ENCODE measurements at regions not wholly inside any gene's neighbourhood (a gene's known extent, or its start where the extent isn't known, plus 50 kb on each side); places are given as distances from the start of the nearest gene placed in this dataset.

- Mint-ChIP-seq H3K4me1 (ENCODE audit: low read depth) (no peaks in the 10 kb centered on the region), H3K4me3 (no peak overlapping the region)
- no peak for ATAC-seq (replicated peaks in 1 of 2)
Observed at GRCh38 chr12:39064708-39065107, 159.3 kb upstream of the CPNE8 start.

DNA sequence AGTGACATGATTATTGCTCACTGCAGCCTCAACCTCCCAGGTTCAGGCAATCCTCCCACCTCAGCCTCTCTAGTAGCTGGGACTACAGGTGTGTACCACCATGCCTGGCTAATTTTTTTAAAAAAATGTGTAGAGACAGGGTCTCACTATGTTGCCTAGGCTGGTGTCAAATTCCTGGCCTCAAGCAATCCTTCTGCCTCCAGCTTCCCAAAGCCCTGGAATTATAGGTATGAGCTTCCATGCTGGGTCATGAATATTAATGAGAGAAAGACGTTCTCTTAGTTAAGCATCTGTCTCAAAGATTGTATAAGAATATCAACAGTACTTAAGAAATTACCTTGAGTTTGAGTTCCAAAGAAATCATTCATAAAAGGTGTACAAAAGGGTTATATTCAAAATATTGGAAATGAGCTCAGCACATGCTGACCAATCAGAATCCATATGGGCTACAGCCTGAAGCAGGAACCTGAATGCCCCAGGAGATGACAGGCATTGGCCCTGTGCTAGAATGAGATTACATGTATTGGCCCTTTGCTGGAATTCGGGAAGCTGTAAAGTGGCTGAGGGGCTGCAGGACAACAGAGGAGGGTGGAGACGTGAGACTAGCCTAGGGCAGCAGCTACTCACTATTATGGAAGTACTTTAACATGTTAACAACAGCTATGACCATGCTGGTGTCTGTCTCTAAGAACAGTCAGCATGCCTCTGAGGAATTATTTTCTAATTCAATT, 157.0 kb upstream of the CPNE8 start:
- Mint-ChIP-seq H3K4me3 (no peak overlapping the region), H3K4me1 (ENCODE audit: low read depth) (no peaks in the 10 kb centered on the region), H3K27me3 (ENCODE audit: low read depth) (no peaks in the 10 kb centered on the region), H3K27ac (no peak overlapping the region), H3K9me3 (no peaks in the 10 kb centered on the region), H3K36me3 (ENCODE audit: insufficient read depth in 2 of 2) (peaks cover 0 to 2% of the 10 kb centered on the region in 2 donors)
- DNase-seq (no peak), ATAC-seq (replicated peaks in 1 of 2) (no peak)

More at GRCh38 chr12:39064708-39065107, 159.3 kb upstream of the CPNE8 start:
- Mint-ChIP-seq H3K27ac (no peak overlapping the region), H3K9me3 (peaks cover 0 to 2% of the 10 kb centered on the region in 2 donors), H3K36me3 (ENCODE audit: insufficient read depth in 2 of 2) (peaks cover 0 to 2% of the 10 kb centered on the region in 2 donors), H3K27me3 (ENCODE audit: low read depth) (no peaks in the 10 kb centered on the region)
- no peak for DNase-seq

DNA sequence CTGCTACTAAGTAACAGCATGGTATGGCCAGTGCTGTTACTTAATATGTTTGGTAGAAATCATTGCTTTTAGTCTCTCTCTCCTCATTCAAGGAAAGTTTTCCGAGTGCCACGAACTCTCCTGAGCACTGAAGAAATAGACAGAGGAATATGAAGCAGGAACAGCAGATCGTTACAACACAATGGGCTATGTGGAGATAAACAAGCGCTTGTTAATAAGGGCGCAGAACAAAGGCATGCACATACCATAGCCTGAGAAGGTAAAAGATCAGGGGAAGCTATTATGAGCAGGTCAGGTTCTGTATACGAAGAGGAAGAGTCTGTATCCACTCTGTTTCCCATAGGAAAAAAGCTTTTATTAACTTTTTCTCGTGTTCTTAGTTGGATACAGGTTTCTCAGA, 156.2 kb upstream of the CPNE8 start:
- peaks cover 0 to 2% of the 10 kb centered on the region in 2 donors for H3K36me3 Mint-ChIP-seq (ENCODE audit: insufficient read depth in 2 of 2)
- DNase-seq (no peak), ATAC-seq (replicated peaks in 1 of 2) (no peak)
- no peaks in the 10 kb centered on the region for H3K27me3 Mint-ChIP-seq (ENCODE audit: low read depth)
- no peaks in the 10 kb centered on the region for H3K9me3 Mint-ChIP-seq
- no peak overlapping the region for H3K4me3 Mint-ChIP-seq
- H3K27ac Mint-ChIP-seq, result no peak overlapping the region
- H3K4me1 Mint-ChIP-seq (ENCODE audit: low read depth), result no peaks in the 10 kb centered on the region

- Mint-ChIP-seq H3K4me1 (ENCODE audit: low read depth) (no peaks in the 10 kb centered on the region), H3K27me3 (ENCODE audit: low read depth) (no peaks in the 10 kb centered on the region), H3K4me3 (no peak overlapping the region), H3K9me3 (peaks cover 0 to 3% of the 10 kb centered on the region in 2 donors), H3K36me3 (ENCODE audit: insufficient read depth in 2 of 2) (peaks cover 0 to 1% of the 10 kb centered on the region in 2 donors), H3K27ac (no peak overlapping the region)
- no peak for DNase-seq
- no peak for ATAC-seq (replicated peaks in 1 of 2)
Observed at GRCh38 chr12:39048395-39048794, 143.0 kb upstream of the CPNE8 start.

- H3K27me3 Mint-ChIP-seq (ENCODE audit: low read depth), result no peaks in the 10 kb centered on the region
- H3K27ac Mint-ChIP-seq, result no peak overlapping the region
- H3K4me3 Mint-ChIP-seq, result no peak overlapping the region
- peaks cover 0 to 1% of the 10 kb centered on the region in 2 donors for H3K36me3 Mint-ChIP-seq (ENCODE audit: insufficient read depth in 2 of 2)
- ATAC-seq (replicated peaks in 1 of 2), result no peak
- DNase-seq, result no peak
- no peaks in the 10 kb centered on the region for H3K9me3 Mint-ChIP-seq
- no peaks in the 10 kb centered on the region for H3K4me1 Mint-ChIP-seq (ENCODE audit: low read depth)
Observed at GRCh38 chr12:39047539-39048262, 142.3 kb upstream of the CPNE8 start.

DNA sequence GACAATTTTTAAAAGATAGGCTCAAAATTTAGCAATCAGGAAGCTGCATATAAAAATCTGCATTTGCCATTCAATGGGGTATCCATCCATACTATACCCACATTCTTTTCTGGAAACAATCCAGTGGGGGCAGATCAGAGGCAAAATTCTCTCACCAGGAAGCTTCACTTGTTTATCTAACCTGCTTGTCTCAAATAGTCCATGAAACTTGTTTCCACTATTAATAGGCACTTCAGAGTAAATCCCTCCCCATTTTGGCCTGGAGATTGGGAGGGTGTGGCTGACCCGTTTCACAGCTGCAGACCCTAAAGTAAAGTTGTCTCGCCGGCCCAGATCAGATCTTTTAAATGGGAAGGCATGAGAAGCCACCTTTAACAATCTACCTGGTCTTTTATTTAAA, 139.4 kb upstream of the CPNE8 start:
- DNase-seq (no peak), ATAC-seq (replicated peaks in 1 of 2) (no peak)
- H3K4me3 Mint-ChIP-seq, result no peak overlapping the region
- H3K9me3 Mint-ChIP-seq, result no peaks in the 10 kb centered on the region
- H3K27ac Mint-ChIP-seq, result no peak overlapping the region
- peaks cover 0 to under 1% of the 10 kb centered on the region in 2 donors for H3K36me3 Mint-ChIP-seq (ENCODE audit: insufficient read depth in 2 of 2)
- no peaks in the 10 kb centered on the region for H3K4me1 Mint-ChIP-seq (ENCODE audit: low read depth)
- H3K27me3 Mint-ChIP-seq (ENCODE audit: low read depth), result no peaks in the 10 kb centered on the region

DNA sequence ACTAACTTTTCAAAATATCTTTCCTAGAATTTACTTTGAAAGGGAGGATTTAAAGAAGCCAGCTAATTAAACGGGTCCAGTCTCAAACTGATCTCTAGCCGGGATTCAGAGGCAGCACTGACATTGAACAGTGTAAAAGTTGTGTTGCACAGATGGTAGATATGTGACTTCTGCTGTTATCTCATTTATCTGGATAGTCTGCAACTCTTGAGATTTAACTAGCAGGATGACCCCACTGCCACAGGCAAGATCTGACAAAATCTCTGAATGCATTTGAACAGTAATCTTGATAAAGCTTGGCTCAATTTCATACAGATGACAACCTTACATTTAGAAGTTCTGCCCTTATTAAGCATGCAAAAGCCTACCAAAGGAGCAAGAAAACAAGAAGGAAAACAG, 138.0 kb upstream of the CPNE8 start:
- Mint-ChIP-seq H3K36me3 (ENCODE audit: insufficient read depth in 2 of 2) (no peaks in the 10 kb centered on the region), H3K9me3 (no peaks in the 10 kb centered on the region), H3K27me3 (ENCODE audit: low read depth) (no peaks in the 10 kb centered on the region), H3K27ac (no peak overlapping the region), H3K4me3 (no peak overlapping the region), H3K4me1 (ENCODE audit: low read depth) (no peaks in the 10 kb centered on the region)
- no peak for DNase-seq
- ATAC-seq (replicated peaks in 1 of 2), result no peak

DNA sequence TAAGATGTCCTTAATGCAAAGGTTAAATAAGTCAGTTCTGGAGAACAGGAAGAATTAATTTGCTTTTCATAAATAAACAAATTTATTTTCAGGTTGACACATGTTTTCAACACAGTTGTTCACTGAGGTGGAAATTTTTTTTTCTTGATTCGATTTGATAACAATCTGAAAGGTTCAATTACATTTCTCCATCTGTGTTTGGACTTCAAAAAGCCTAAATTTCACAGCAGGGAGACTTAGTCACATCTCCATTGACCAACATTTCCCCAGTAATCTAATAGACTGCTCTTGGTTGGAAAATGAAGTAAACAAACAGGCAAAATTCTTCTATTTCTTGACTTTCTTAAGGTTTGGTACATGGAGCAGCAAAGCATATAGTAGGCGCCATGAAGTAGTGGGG, 134.9 kb upstream of the CPNE8 start:
- ATAC-seq (replicated peaks in 1 of 2), result no peak
- Mint-ChIP-seq H3K4me1 (ENCODE audit: low read depth) (no peaks in the 10 kb centered on the region), H3K9me3 (no peaks in the 10 kb centered on the region), H3K27me3 (ENCODE audit: low read depth) (no peaks in the 10 kb centered on the region), H3K4me3 (no peak overlapping the region), H3K27ac (no peak overlapping the region), H3K36me3 (ENCODE audit: insufficient read depth in 2 of 2) (no peaks in the 10 kb centered on the region)
- DNase-seq, result no peak

- H3K9me3 Mint-ChIP-seq, result no peaks in the 10 kb centered on the region
- H3K4me1 Mint-ChIP-seq (ENCODE audit: low read depth), result no peaks in the 10 kb centered on the region
- no peak for DNase-seq
- H3K27ac Mint-ChIP-seq, result no peak overlapping the region
- H3K36me3 Mint-ChIP-seq (ENCODE audit: insufficient read depth in 2 of 2), result no peaks in the 10 kb centered on the region
- H3K4me3 Mint-ChIP-seq, result no peak overlapping the region
- H3K27me3 Mint-ChIP-seq (ENCODE audit: low read depth), result no peaks in the 10 kb centered on the region
- no peak for ATAC-seq (replicated peaks in 1 of 2)
Observed at GRCh38 chr12:39037115-39037514, 131.7 kb upstream of the CPNE8 start.

DNA sequence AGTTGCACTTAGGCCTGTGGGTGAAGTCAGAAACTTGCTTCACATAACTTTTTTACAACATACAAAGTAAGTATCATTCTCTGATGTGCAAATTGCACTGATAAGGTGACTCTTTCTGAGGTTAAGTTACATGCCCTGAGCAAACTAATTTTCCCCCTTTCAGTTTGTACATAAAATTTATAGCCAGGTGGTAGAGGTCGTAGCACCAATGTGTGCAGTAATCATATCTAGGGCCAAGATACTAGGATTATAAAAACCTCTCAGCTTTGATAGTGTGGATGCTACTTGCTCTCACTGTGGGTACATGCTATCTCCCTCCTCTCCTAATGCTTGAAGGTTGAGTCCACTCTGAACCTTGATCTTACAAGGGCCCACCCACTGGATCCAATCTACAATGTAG, 130.7 kb upstream of the CPNE8 start:
- no peaks in the 10 kb centered on the region for H3K27me3 Mint-ChIP-seq (ENCODE audit: low read depth)
- no peaks in the 10 kb centered on the region for H3K4me1 Mint-ChIP-seq (ENCODE audit: low read depth)
- no peak overlapping the region for H3K4me3 Mint-ChIP-seq
- no peaks in the 10 kb centered on the region for H3K9me3 Mint-ChIP-seq
- DNase-seq (no peak), ATAC-seq (replicated peaks in 1 of 2) (no peak)
- no peaks in the 10 kb centered on the region for H3K36me3 Mint-ChIP-seq (ENCODE audit: insufficient read depth in 2 of 2)
- H3K27ac Mint-ChIP-seq, result no peak overlapping the region

DNA sequence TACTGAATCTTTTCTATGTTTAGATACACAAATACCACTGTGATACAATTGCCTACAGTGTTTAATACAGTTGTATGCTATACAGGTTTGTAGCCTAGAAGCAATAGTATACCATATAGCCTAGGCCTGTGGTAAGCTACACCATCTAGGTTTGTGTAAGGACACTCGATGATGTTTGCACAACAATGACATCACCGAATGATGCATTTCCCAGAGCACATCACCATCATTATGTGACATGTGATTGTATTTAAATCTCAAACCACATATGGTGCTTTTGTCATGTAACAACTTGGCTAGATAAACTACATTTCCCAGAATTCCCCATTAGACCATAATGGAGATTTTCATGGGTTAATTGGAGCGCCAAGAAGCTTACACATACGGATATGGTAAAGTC, 128.4 kb upstream of the CPNE8 start:
- no peaks in the 10 kb centered on the region for H3K27me3 Mint-ChIP-seq (ENCODE audit: low read depth)
- no peaks in the 10 kb centered on the region for H3K4me1 Mint-ChIP-seq (ENCODE audit: low read depth)
- ATAC-seq (replicated peaks in 1 of 2) (no peak), DNase-seq (no peak)
- no peak overlapping the region for H3K27ac Mint-ChIP-seq
- H3K4me3 Mint-ChIP-seq, result no peak overlapping the region
- H3K36me3 Mint-ChIP-seq (ENCODE audit: insufficient read depth in 2 of 2), result no peaks in the 10 kb centered on the region
- no peaks in the 10 kb centered on the region for H3K9me3 Mint-ChIP-seq

GRCh38 chr12:39032448-39032847, 127.1 kb upstream of the CPNE8 start:
- DNase-seq (no peak), ATAC-seq (replicated peaks in 1 of 2) (no peak)
- Mint-ChIP-seq H3K9me3 (peaks cover 0 to 2% of the 10 kb centered on the region in 2 donors), H3K27me3 (ENCODE audit: low read depth) (no peaks in the 10 kb centered on the region), H3K4me3 (no peak overlapping the region), H3K27ac (no peak overlapping the region), H3K36me3 (ENCODE audit: insufficient read depth in 2 of 2) (no peaks in the 10 kb centered on the region), H3K4me1 (ENCODE audit: low read depth) (no peaks in the 10 kb centered on the region)

- DNase-seq, result no peak
- Mint-ChIP-seq H3K4me3 (no peak overlapping the region), H3K4me1 (ENCODE audit: low read depth) (no peaks in the 10 kb centered on the region), H3K9me3 (peaks cover 0 to 4% of the 10 kb centered on the region in 2 donors), H3K27me3 (ENCODE audit: low read depth) (no peaks in the 10 kb centered on the region), H3K36me3 (ENCODE audit: insufficient read depth in 2 of 2) (no peaks in the 10 kb centered on the region), H3K27ac (no peak overlapping the region)
- ATAC-seq (replicated peaks in 1 of 2), result no peak
Observed at GRCh38 chr12:39032034-39032433, 126.6 kb upstream of the CPNE8 start.

- DNase-seq (no peak), ATAC-seq (replicated peaks in 1 of 2) (no peak)
- no peaks in the 10 kb centered on the region for H3K4me1 Mint-ChIP-seq (ENCODE audit: low read depth)
- no peaks in the 10 kb centered on the region for H3K36me3 Mint-ChIP-seq (ENCODE audit: insufficient read depth in 2 of 2)
- no peaks in the 10 kb centered on the region for H3K27me3 Mint-ChIP-seq (ENCODE audit: low read depth)
- peaks cover 5 to 9% of the 10 kb centered on the region in 2 donors for H3K9me3 Mint-ChIP-seq
- no peak overlapping the region for H3K27ac Mint-ChIP-seq
- H3K4me3 Mint-ChIP-seq, result no peak overlapping the region
Observed at GRCh38 chr12:39028382-39028781, 123.0 kb upstream of the CPNE8 start.

Data from activated T-cell treated with anti-CD3 and anti-CD28 coated beads, Interleukin-2, amount 50 U/mL, for 72 hours (primary cell).